Activated CD8-positive, alpha-beta T cell treated with anti-CD3 and anti-CD28 coated beads for 36 hours (primary cell): ENCODE measurements at regions not wholly inside any gene's neighbourhood (a gene's known extent, or its start where the extent isn't known, plus 50 kb on each side); places are given as distances from the start of the nearest gene placed in this dataset.

Experiments used
- ATAC-seq: fragments of 200-7000 bp; cut with Tn5 transposase; one replicate; pipeline ENCODE4 v1.10.0; 2021; ENCODE audit warnings: mild to moderate bottlenecking, moderate library complexity
- CTCF ChIA-PET: fragments of 350-600 bp; sonication (Branson Sonifier 250); formaldehyde crosslinking; loops from one replicate; lab custom pipeline; 2021; ENCODE audit warnings: antibody characterized with exemption; lab: Charles Lee
- POLR2A ChIA-PET: fragments of 350-600 bp; sonication (Branson Sonifier 250); formaldehyde crosslinking; loops from one replicate; lab custom pipeline; 2021; ENCODE audit warnings: antibody characterized with exemption; lab: Charles Lee
- DNase-seq: peaks from one replicate; pipeline ENCODE4 v3.0.0-alpha.2; 2020
- H3K27ac Mint-ChIP-seq: one replicate; pipeline ENCODE4 v1.8.0; 2021; ENCODE audit warnings: mild to moderate bottlenecking, mixed read lengths
- H3K27me3 Mint-ChIP-seq: one replicate; pipeline ENCODE4 v1.8.0; 2021; ENCODE audit warnings: mixed read lengths
- H3K36me3 Mint-ChIP-seq: one replicate; pipeline ENCODE4 v1.8.0; 2021; ENCODE audit warnings: low read depth, mixed read lengths
- H3K4me1 Mint-ChIP-seq: one replicate; pipeline ENCODE4 v1.8.0; 2021; ENCODE audit warnings: low read depth, mixed read lengths
- H3K4me3 Mint-ChIP-seq: one replicate; pipeline ENCODE4 v1.8.0; 2021; ENCODE audit warnings: mild to moderate bottlenecking, moderate library complexity, mixed read lengths
- H3K9me3 Mint-ChIP-seq: one replicate; pipeline ENCODE4 v1.8.0; 2021; ENCODE audit warnings: mixed read lengths
- CTCF ChIP-seq: fragments of 200-600 bp; IDR thresholded peaks from one replicate; pipeline ENCODE4 v1.8.0; 2022; ENCODE audit warnings: antibody characterized with exemption, mild to moderate bottlenecking
- intact Hi-C: fragments of 100-400 bp; cut with micrococcal nuclease; formaldehyde crosslinking; loops from one replicate; pipeline ENCODE4 v1.10.0; 2022

- H3K27me3 Mint-ChIP-seq, result peaks cover 13% of the 10 kb centered on the region
- ATAC-seq (no peak), DNase-seq (no peak)
- H3K27ac Mint-ChIP-seq, result no peak overlapping the region
- intact Hi-C loops, result no loop called here
- POLR2A ChIA-PET, result no interaction called here
- H3K4me1 Mint-ChIP-seq, result no peaks in the 10 kb centered on the region
- H3K9me3 Mint-ChIP-seq, result peaks cover 4% of the 10 kb centered on the region
- TF ChIP-seq CTCF, result no peak
- no peak overlapping the region for H3K4me3 Mint-ChIP-seq
- H3K36me3 Mint-ChIP-seq, result no peaks in the 10 kb centered on the region
- CTCF ChIA-PET, result no interaction called here
These were observed 84.2 kb downstream of the ACKR3 start for GRCh38 chr2:236653863-236654262.

- H3K9me3 Mint-ChIP-seq, result peaks cover 4% of the 10 kb centered on the region
- H3K4me1 Mint-ChIP-seq, result no peaks in the 10 kb centered on the region
- H3K4me3 Mint-ChIP-seq, result no peak overlapping the region
- intact Hi-C loops, result no loop called here
- TF ChIP-seq CTCF, result no peak
- no peak for ATAC-seq
- DNase-seq, result no peak
- H3K36me3 Mint-ChIP-seq, result no peaks in the 10 kb centered on the region
- ChIA-PET CTCF (no interaction called here), POLR2A (no interaction called here)
- peaks cover 12% of the 10 kb centered on the region for H3K27me3 Mint-ChIP-seq
- H3K27ac Mint-ChIP-seq, result no peak overlapping the region
These were observed 84.9 kb downstream of the ACKR3 start for GRCh38 chr2:236654496-236654895.

GRCh38 chr2:236656166-236656565 is 86.5 kb downstream of the ACKR3 start:
- Mint-ChIP-seq H3K4me3 (no peak overlapping the region), H3K36me3 (no peaks in the 10 kb centered on the region), H3K4me1 (no peaks in the 10 kb centered on the region), H3K9me3 (no peaks in the 10 kb centered on the region), H3K27me3 (peaks cover 11% of the 10 kb centered on the region), H3K27ac (no peak overlapping the region)
- no peak for DNase-seq
- CTCF ChIA-PET, result no interaction called here
- no peak for TF ChIP-seq CTCF
- ATAC-seq, result no peak
- intact Hi-C loops, result no loop called here
- POLR2A ChIA-PET, result no interaction called here

GRCh38 chr2:236656721-236657120 is 87.1 kb downstream of the ACKR3 start:
- Mint-ChIP-seq H3K4me3 (no peak overlapping the region), H3K4me1 (no peaks in the 10 kb centered on the region), H3K27ac (no peak overlapping the region), H3K36me3 (no peaks in the 10 kb centered on the region), H3K9me3 (no peaks in the 10 kb centered on the region), H3K27me3 (peaks cover 13% of the 10 kb centered on the region)
- DNase-seq (no peak), ATAC-seq (no peak)
- ChIA-PET CTCF (no interaction called here), POLR2A (no interaction called here)
- intact Hi-C loops, result no loop called here
- no peak for TF ChIP-seq CTCF

DNA sequence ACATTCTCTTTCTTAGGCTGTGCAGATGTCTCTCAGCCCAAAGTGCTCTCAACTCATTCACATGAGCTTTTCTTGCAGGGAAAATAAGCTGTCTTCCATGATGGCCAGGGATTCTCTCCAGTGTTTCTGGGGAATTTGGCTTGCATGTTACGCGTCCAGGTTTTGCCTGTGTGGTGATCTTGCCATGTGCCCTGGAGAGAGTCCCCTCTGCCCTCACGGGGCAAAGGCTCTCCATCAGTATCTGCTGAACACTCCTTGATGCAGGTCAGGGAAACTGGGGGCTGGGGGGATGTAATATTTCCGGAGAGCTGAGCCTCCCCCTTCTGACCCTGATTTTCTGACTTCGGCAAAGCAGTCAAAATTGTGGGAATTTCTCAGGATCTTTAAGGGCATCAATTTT is 87.6 kb downstream of the ACKR3 start:
- Mint-ChIP-seq H3K27ac (no peak overlapping the region), H3K4me1 (no peaks in the 10 kb centered on the region), H3K27me3 (peaks cover 13% of the 10 kb centered on the region), H3K9me3 (no peaks in the 10 kb centered on the region), H3K36me3 (no peaks in the 10 kb centered on the region), H3K4me3 (no peak overlapping the region)
- CTCF ChIA-PET, result no interaction called here
- POLR2A ChIA-PET, result no interaction called here
- DNase-seq, result no peak
- ATAC-seq, result no peak
- no peak for TF ChIP-seq CTCF
- intact Hi-C loops, result no loop called here
